ENCODE measurements at regions not wholly inside any gene's neighbourhood (a gene's known extent, or its start where the extent isn't known, plus 50 kb on each side); places are given as distances from the start of the nearest gene placed in this dataset.

- TF ChIP-seq POLR2A (IDR thresholded peaks at IDR 0.05) (no peak), POLR2AphosphoS5 (IDR thresholded peaks at IDR 0.05) (no peak)
Measured at GRCh38 chr5:111004291-111004690, 67.2 kb upstream of the TSLP start.
